ENCODE measurements at regions not wholly inside any gene's neighbourhood (a gene's known extent, or its start where the extent isn't known, plus 50 kb on each side); places are given as distances from the start of the nearest gene placed in this dataset.
"Not testable (repeated sequence)": the region's sequence is repeated elsewhere in the genome, so short reads cannot be mapped to it uniquely, and the experiment has no call there.

- DNase-seq: no peak
These were observed 443.2 kb upstream of the TMEM132C start for GRCh38 chr12:127823801-127824200.

DNA sequence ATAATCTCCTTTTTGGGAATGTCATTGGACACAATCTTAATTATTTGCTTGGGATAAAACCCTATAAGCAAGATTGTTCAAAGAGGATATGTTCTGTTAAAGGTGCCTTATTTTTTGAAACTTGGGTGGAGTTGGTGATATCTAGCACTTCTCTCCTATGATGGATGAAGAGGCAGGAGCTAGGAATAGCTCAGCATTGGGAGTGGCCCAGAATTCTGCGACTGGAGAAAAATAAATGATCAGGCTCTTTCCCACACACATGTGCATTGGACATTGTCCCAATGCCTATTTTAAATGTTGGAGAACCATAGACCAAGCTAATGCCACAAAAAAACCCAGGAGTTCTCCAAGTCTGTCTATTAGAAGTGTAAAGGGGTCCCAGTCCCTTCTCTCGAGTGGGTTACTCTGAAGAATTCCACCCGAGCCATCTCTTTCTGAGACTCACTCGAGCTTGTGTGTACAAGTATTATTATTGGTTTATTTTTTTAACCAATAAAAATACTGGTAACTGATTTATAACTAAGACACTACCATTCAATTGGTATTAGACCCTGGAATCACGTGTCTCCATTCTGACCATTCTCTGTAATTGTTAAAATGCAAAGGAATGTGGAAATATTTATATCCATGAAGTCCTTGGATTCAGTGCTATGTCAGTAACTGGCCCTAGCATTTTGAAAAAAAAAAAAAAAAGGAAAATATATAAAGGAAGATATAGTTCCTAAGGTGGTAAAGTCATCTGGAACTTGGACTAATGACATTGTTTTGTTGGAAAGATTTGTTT, 437.5 kb upstream of the TMEM132C start:
- no peak for DNase-seq

DNA sequence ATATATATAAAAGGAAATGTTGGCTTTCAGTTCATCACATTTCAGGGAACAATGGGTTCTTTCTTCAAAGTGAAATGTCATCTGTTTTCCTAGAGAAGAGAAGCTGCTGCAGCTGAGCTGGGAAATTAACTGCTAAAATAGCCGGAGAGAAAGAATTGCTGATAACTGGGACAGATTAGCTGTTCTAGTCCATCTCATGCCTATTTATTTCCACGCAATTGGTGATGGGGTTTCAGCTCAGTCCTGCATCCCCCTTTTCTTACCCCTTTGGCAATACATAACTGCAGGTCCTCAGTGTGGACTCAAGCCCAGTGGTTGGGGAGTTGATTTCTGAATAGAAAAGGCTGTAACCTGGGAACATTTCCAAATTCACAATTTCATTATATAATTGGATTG, 436.9 kb upstream of the TMEM132C start:
- DNase-seq: no peak

DNA sequence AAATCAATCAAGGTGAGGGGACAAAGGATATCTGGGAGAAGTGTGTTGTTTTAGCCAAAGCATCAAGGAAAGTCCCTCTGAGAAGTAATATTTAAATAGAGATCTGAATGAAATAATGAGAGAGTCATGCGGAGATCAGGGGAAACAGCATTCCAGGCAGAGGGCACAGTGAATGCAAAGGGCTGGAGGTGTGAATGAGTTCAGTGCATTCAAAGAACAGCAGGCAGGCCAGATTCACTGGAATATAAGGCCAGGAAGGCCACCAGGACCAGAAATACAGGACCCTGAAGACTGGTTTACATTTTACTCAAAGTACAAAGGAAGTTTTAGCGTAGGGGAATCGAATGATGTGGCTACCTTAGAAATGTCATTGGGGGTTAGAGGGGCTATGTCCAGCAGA, 436.2 kb upstream of the TMEM132C start:
- DNase-seq: no peak

GRCh38 chr12:127832172-127832571, 434.8 kb upstream of the TMEM132C start:
- no peak for DNase-seq

DNA sequence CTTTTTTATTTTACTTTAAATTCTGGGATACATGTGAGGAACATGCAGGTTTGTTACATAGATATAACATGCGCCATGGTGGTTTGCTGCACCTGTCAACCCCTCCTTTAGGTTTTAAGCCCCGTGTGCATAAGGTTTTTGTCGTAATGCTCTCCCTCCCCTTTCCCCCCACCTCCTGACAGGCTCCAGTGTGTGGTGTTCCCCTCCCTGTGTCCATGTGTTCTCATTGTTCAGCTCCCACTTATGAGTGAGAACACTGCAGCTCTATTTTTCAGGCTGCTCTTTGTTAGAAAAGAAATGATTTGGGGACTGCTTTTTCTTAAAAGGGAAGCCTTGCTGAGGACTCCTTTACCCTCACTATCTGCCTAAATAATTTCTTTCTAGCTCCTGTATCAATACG, 430.2 kb upstream of the TMEM132C start:
- not testable (repeated sequence) for DNase-seq

DNA sequence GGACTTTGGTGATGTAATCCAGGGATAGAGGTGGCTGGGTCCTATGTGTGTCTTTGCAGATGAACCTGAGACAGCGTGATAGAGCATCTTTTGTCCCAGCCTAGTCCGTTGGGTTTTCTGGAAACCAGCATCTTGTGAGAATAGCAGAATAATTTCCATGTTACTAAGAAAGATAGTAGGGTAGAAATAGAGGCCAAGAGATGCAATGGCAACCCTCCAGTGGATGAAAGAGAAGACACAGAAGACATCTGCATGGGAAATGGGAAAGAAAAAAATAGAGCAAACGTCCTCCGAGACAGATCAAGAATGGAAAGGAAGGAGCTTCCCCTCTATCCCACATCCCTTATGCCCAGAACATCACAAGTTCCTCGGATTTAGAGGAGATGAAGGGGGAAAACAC, 409.3 kb upstream of the TMEM132C start:
- DNase-seq: no peak

- DNase-seq: no peak
These were observed 406.4 kb upstream of the TMEM132C start for GRCh38 chr12:127860536-127860935.

- no peak for DNase-seq
These were observed 405.6 kb upstream of the TMEM132C start for GRCh38 chr12:127861406-127861805.

- no peak for DNase-seq
These were observed 393.7 kb upstream of the TMEM132C start for GRCh38 chr12:127873306-127873705.

GRCh38 chr12:127881371-127882140, 385.4 kb upstream of the TMEM132C start:
- DNase-seq: no peak

DNA sequence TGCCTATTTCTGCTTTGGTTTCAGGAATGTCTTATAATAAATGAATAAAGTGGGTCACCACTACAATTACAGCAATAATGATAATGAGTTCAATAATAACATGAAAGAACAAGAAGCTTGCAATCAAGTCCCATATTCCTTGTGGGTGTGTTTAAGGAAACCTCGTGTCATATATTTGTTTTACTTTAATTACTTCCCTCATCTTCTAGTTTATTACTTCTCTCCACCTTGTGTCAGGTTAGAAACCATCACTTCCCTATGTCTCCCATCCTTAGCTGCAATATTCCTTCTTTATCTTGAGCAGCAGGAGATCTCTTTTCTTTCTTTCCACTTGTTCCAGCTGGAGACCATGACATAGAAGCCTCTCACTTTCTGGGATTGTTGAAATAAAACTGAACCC, 384.0 kb upstream of the TMEM132C start:
- no peak for DNase-seq

GRCh38 chr12:127885954-127886750, 380.8 kb upstream of the TMEM132C start:
- no peak for DNase-seq

GRCh38 chr12:127886827-127887226, 380.1 kb upstream of the TMEM132C start:
- no peak for DNase-seq

DNA sequence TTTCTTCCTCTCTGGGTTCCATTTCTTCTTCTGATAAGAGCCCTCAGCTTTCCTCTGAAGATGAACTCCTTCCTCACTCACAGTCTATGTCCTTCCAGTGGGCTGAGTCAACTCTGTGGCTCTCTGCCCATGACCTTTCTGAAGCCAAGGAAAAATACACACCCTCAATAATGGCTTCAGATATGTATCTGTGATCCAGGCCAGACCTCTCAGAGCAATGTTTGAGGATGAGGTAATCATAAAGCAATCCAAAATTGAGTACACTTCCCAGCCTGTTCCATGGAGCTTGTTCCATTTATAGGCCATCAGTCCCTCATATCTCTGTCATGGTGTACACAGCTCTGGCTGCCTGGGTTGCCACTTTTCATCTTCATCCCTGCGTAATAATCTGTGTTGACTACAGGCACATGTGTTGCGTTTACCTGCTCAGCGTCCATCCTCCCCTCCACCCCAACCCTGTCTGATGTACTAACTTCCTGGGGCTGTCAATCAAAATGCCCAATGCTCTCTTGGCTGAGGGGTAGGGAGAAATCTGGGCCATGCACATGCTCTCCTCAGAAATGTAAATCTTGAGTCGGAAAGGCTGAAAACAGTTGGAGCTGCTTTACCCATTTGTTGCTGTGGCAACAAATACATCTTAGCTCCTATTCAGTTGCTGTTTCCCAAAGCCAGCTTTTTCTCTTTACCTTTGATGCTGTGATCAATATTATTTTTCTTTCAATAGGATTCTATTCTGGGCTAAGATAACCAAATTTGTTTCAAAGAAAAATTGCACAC, 377.8 kb upstream of the TMEM132C start:
- DNase-seq: no peak

DNA sequence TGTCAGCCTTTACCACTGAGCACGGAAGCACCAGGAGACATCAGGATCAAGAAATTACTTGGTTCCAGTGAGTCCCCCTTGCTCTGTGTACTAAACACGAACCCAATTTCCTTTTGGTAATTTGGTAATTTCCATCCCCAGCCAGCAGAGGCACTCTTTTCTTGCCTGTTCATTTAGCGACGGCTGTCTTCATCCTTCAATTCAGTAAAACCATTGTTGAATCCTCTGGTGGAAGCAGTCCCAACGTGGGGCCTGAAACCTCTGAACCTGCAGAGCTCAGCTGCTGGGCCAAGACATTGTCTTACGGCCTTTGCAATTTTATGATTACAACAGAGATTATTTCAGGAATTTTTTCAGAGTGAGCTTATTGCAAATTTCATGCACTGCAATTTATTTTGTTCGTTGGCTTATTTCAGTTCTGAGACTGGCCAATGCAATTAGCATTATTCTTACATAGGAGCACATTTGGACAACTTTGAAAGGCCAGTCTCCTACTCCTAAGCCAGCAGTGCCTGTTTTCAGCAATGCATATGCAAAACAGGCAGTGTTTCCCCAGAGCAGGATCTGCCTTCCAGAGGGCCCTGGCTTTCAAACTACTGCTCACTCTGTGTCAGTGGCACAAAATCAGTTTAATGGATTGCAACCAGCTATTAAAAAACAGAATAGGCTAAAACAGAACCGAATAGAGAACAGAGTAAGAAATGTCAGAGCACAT, 372.9 kb upstream of the TMEM132C start:
- DNase-seq: no peak

- DNase-seq: no peak
These were observed 370.3 kb upstream of the TMEM132C start for GRCh38 chr12:127896661-127897060.

GRCh38 chr12:127898616-127899015, 368.4 kb upstream of the TMEM132C start:
- DNase-seq: no peak

GRCh38 chr12:127899971-127900370, 367.0 kb upstream of the TMEM132C start:
- DNase-seq: no peak

DNA sequence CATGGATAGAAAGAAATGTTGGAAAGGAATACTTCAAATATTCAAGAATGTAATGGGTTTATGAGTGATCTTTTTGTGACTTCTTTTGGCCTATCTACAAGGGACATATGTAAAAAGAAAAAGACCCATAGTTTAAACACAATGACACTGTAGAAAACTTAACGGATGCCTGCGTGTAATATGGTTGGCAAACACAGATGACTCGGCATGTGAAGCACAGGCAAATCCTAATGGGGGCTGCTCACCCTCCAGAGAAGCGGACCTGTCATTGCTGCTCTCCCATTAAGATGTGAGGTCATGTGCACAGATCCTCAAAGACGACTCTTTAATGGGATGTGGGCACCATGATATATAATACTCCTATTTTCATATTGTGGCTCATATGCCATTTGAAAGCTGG, 366.6 kb upstream of the TMEM132C start:
- no peak for DNase-seq

DNA sequence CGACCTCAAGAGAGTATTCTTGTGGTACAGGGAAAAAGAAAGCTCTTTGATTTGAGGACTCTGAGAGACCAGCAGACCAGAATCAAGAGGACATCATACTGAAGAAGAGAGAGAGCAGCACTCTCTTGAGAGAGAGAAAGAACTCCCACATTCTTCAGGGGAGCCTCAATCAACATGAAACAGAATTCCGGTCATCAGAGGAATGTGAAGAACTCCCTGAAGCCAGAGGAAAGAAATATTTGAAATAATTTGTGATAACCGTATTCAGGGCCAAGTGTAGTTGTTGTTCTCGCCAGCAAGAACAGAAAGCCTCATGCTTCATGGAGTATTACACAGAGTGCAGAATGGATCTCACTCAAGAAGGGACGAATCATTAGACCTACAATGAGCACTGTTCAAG, 363.8 kb upstream of the TMEM132C start:
- no peak for DNase-seq

- no peak for DNase-seq
These were observed 357.9 kb upstream of the TMEM132C start for GRCh38 chr12:127909041-127909440.
